ENCODE measurements at regions not wholly inside any gene's neighbourhood (a gene's known extent, or its start where the extent isn't known, plus 50 kb on each side); places are given as distances from the start of the nearest gene placed in this dataset.

GRCh38 chr9:108043585-108043984 is 554.0 kb upstream of the KLF4 start:
- DNase-seq (ENCODE audit: extremely low read depth, low read depth) = no peak
- no peak overlapping the region for H3K4me3 ChIP-seq (replicated peaks; ENCODE audit: low read depth, low read length)
- no peak for TF ChIP-seq CTCF (IDR thresholded peaks at IDR 0.05; ENCODE audit: low read depth, low read length, missing control alignments)

- TF ChIP-seq CTCF (IDR thresholded peaks at IDR 0.05; ENCODE audit: low read depth, low read length, missing control alignments) = no peak
- DNase-seq (ENCODE audit: extremely low read depth, low read depth) = no peak
- no peak overlapping the region for H3K4me3 ChIP-seq (replicated peaks; ENCODE audit: low read depth, low read length)
Observed at GRCh38 chr9:108041551-108041950, 552.0 kb upstream of the KLF4 start.

- no peak for DNase-seq (ENCODE audit: extremely low read depth, low read depth)
- H3K4me3 ChIP-seq (replicated peaks; ENCODE audit: low read depth, low read length) = no peak overlapping the region
- no peak for TF ChIP-seq CTCF (IDR thresholded peaks at IDR 0.05; ENCODE audit: low read depth, low read length, missing control alignments)
Observed at GRCh38 chr9:108040783-108041182, 551.2 kb upstream of the KLF4 start.

GRCh38 chr9:108039493-108039892 is 549.9 kb upstream of the KLF4 start:
- DNase-seq (ENCODE audit: extremely low read depth, low read depth) = no peak
- H3K4me3 ChIP-seq (replicated peaks; ENCODE audit: low read depth, low read length) = no peak overlapping the region
- TF ChIP-seq CTCF (IDR thresholded peaks at IDR 0.05; ENCODE audit: low read depth, low read length, missing control alignments) = no peak

GRCh38 chr9:108039012-108039411 is 549.4 kb upstream of the KLF4 start:
- TF ChIP-seq CTCF (IDR thresholded peaks at IDR 0.05; ENCODE audit: low read depth, low read length, missing control alignments) = no peak
- no peak for DNase-seq (ENCODE audit: extremely low read depth, low read depth)

GRCh38 chr9:108035487-108035886 is 545.9 kb upstream of the KLF4 start:
- TF ChIP-seq CTCF (IDR thresholded peaks at IDR 0.05; ENCODE audit: low read depth, low read length, missing control alignments) = no peak
- H3K4me3 ChIP-seq (replicated peaks; ENCODE audit: low read depth, low read length) = no peak overlapping the region
- DNase-seq (ENCODE audit: extremely low read depth, low read depth) = no peak

More at GRCh38 chr9:108039012-108039411, 549.4 kb upstream of the KLF4 start:
- H3K4me3 ChIP-seq (replicated peaks; ENCODE audit: low read depth, low read length) = no peak overlapping the region

Data from HFF-Myc (cell line).